T-cell (primary cell): ENCODE measurements at regions not wholly inside any gene's neighbourhood (a gene's known extent, or its start where the extent isn't known, plus 50 kb on each side); places are given as distances from the start of the nearest gene placed in this dataset.

Experiments used
- ATAC-seq, 4 experiments: fragments of 200-7000 bp in 3 of 4; fragments of 150-1000 bp in 1 of 4; cut with Tn5 transposase; replicated peaks in 1 of 4; 1 replicate in 3 of 4; 2 replicates in 1 of 4; pipeline ENCODE4 v1.10.0; 2021; ENCODE audit warnings: moderate library complexity in 3 of 4, mild to moderate bottlenecking in 2 of 4, moderate number of reproducible peaks in 1 of 4
- CTCF ChIA-PET, 2 donors: fragments of 300-600 bp; sonication (Branson Sonifier 250); formaldehyde crosslinking; loops; one replicate each; lab custom pipeline; 2022; ENCODE audit warnings: antibody characterized with exemption in 2 of 2; lab: Charles Lee
- POLR2A ChIA-PET, 2 donors: fragments of 300-600 bp; sonication (Branson Sonifier 250); formaldehyde crosslinking; loops; one replicate each; lab custom pipeline; 2022; ENCODE audit warnings: antibody characterized with exemption in 2 of 2; lab: Charles Lee
- DNase-seq, 35 experiments: peaks; one replicate each; pipeline versions ENCODE4 v3.0.0 to v3.0.0-alpha.2; 2013 to 2023
- H3K27ac ChIP-seq: one replicate; pipeline ENCODE4 v1.5.1; 2013; ENCODE audit warnings: low read length
- H3K27me3 ChIP-seq, 2 experiments: replicated peaks in 1 of 2; 1 replicate in 1 of 2; 2 replicates in 1 of 2; pipeline versions ENCODE4 v1.6.1 to v1.7.0; 2013; ENCODE audit warnings: low read length in 1 of 2, mixed read lengths in 1 of 2; ENCODE audit not compliant: control insufficient read depth in 2 of 2, insufficient read depth in 2 of 2; ENCODE audit errors: extremely low read depth in 1 of 2
- H3K36me3 ChIP-seq, 2 donors: 1 replicate in 1 of 2; 2 replicates in 1 of 2; pipeline versions ENCODE4 v1.6.1 to v1.7.0; 2013; ENCODE audit warnings: low read length in 1 of 2; ENCODE audit not compliant: control insufficient read depth in 2 of 2, insufficient read depth in 1 of 2; ENCODE audit errors: extremely low read depth in 1 of 2
- H3K4me1 ChIP-seq, 2 experiments: 1 replicate in 1 of 2; 2 replicates in 1 of 2; pipeline versions ENCODE4 v1.6.1 to v1.7.0; 2013; ENCODE audit warnings: low read length in 2 of 2, mixed read lengths in 1 of 2; ENCODE audit not compliant: insufficient read depth in 2 of 2, control insufficient read depth in 1 of 2; ENCODE audit errors: extremely low read depth in 1 of 2
- H3K4me3 ChIP-seq, 2 donors: 1 replicate in 1 of 2; 2 replicates in 1 of 2; pipeline versions ENCODE4 v1.5.1 to v1.7.0; 2013; ENCODE audit warnings: mild to moderate bottlenecking in 2 of 2, low read length in 1 of 2, moderate library complexity in 1 of 2; ENCODE audit not compliant: control insufficient read depth in 1 of 2; ENCODE audit errors: extremely low read depth in 1 of 2
- H3K9me3 ChIP-seq: 2 replicates; pipeline ENCODE4 v1.7.0; 2013
- H3K27ac Mint-ChIP-seq, 2 donors: one replicate each; pipeline ENCODE4 v1.8.0; 2020 to 2021; ENCODE audit warnings: mild to moderate bottlenecking in 2 of 2, mixed read lengths in 2 of 2
- H3K27me3 Mint-ChIP-seq, 2 donors: one replicate each; pipeline ENCODE4 v1.8.0; 2021 to 2022; ENCODE audit warnings: mixed read lengths in 2 of 2
- H3K36me3 Mint-ChIP-seq: one replicate; pipeline ENCODE4 v1.8.0; 2021; ENCODE audit warnings: mixed read lengths
- H3K4me1 Mint-ChIP-seq, 3 donors: one replicate each; pipeline ENCODE4 v1.8.0; 2020 to 2022; ENCODE audit warnings: mixed read lengths in 3 of 3, mild to moderate bottlenecking in 1 of 3
- H3K4me3 Mint-ChIP-seq, 3 donors: one replicate each; pipeline ENCODE4 v1.8.0; 2020 to 2022; ENCODE audit warnings: mild to moderate bottlenecking in 3 of 3, mixed read lengths in 3 of 3, moderate library complexity in 3 of 3
- H3K9me3 Mint-ChIP-seq, 3 donors: one replicate each; pipeline ENCODE4 v1.8.0; 2020 to 2022; ENCODE audit warnings: mixed read lengths in 3 of 3
- WGBS: methylation state at CpG from one replicate; pipeline ENCODE4 v1.1.5; 2013; ENCODE audit warnings: missing lambda C conversion rate; ENCODE audit not compliant: insufficient coverage; 5-methylcytosine and 5-hydroxymethylcytosine counted together

DNA sequence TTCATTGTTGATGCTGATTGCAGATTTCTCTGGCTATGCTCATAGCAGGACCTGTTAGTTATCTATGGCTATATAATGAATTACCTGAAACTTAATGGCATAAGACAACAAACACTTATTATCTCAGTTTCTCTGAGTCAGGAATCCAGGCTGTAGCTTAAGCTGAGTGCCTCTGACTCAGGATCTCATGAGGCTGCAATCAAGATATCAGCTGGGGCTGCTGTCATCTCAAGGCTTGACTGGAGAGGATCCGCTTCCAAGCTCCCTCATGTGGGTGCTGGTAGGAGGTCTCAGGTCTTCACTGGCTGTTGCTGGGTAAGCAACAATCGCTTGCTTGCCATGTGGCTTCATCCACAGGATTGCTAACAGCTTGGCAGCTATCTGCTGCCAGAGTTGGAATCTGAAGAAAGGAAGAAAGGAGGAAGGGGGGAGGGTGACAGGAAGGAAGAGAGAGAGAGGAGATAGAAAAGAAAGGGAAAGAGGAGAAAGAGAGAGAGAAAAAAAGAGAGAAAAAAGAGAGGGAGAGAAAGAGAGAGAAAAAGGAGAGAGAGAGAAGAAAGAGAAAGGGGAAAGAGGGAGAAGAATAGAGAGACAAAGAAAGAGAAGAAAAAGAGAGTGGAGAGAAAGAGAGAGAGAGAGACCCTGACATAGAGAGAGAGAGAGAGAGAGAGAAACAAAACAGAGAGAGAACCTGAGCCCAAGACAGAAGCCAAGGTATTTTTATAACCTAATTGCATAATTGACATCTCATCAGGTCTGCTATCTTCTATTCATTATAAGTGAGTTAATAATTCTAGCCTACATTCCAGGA, 579.0 kb upstream of the BTBD3 start:
- H3K27ac Mint-ChIP-seq, result no peak overlapping the region
- ChIA-PET POLR2A (interaction anchor here in 1 of 2 donors (0.7 kb wide), 1 partner anchor 42 kb away, joined by 6 read pairs; no protein-coding TSS in a partner anchor), CTCF (no interaction called here)
- 75% methylated on average over 2 of the region's 2 CpGs for WGBS
- no peak overlapping the region for H3K4me3 ChIP-seq
- H3K4me1 Mint-ChIP-seq, result no peaks in the 10 kb centered on the region
- no peaks in the 10 kb centered on the region for H3K27me3 Mint-ChIP-seq
- no peaks in the 10 kb centered on the region for H3K36me3 Mint-ChIP-seq
- peaks cover 0 to 21% (median 8%) of the 10 kb centered on the region in 3 donors for H3K9me3 Mint-ChIP-seq
- ATAC-seq (no peak), DNase-seq (no peak)
- H3K9me3 ChIP-seq, result no peaks in the 10 kb centered on the region
- no peaks in the 10 kb centered on the region for H3K27me3 ChIP-seq
- H3K27ac ChIP-seq, result no peak overlapping the region
- no peaks in the 10 kb centered on the region for H3K36me3 ChIP-seq
- no peaks in the 10 kb centered on the region for H3K4me1 ChIP-seq
- no peak overlapping the region for H3K4me3 Mint-ChIP-seq

GRCh38 chr20:11344939-11345338, 572.8 kb upstream of the BTBD3 start:
- Mint-ChIP-seq H3K4me3 (no peak overlapping the region), H3K27ac (no peak overlapping the region), H3K4me1 (no peaks in the 10 kb centered on the region), H3K36me3 (no peaks in the 10 kb centered on the region), H3K27me3 (no peaks in the 10 kb centered on the region), H3K9me3 (peaks cover 9 to 21% (median 13%) of the 10 kb centered on the region in 3 donors)
- DNase-seq (no peak), ATAC-seq (no peak)
- H3K4me1 ChIP-seq, result no peaks in the 10 kb centered on the region
- ChIA-PET POLR2A (no interaction called here), CTCF (no interaction called here)
- H3K4me3 ChIP-seq, result no peak overlapping the region
- H3K27me3 ChIP-seq, result no peaks in the 10 kb centered on the region
- no peaks in the 10 kb centered on the region for H3K36me3 ChIP-seq
- H3K9me3 ChIP-seq, result no peaks in the 10 kb centered on the region
- no peak overlapping the region for H3K27ac ChIP-seq

GRCh38 chr20:11347738-11348137, 570.0 kb upstream of the BTBD3 start:
- no peaks in the 10 kb centered on the region for H3K36me3 ChIP-seq
- CTCF ChIA-PET, result no interaction called here
- H3K9me3 Mint-ChIP-seq, result peaks cover 9 to 16% (median 14%) of the 10 kb centered on the region in 3 donors
- POLR2A ChIA-PET, result no interaction called here
- ATAC-seq (no peak), DNase-seq (no peak)
- WGBS, result 77% methylated on average over 3 of the region's 4 CpGs
- H3K27me3 Mint-ChIP-seq, result no peaks in the 10 kb centered on the region
- no peak overlapping the region for H3K27ac Mint-ChIP-seq
- no peaks in the 10 kb centered on the region for H3K27me3 ChIP-seq
- no peaks in the 10 kb centered on the region for H3K9me3 ChIP-seq
- H3K27ac ChIP-seq, result no peak overlapping the region
- H3K4me1 Mint-ChIP-seq, result no peaks in the 10 kb centered on the region
- H3K4me3 ChIP-seq, result no peak overlapping the region
- no peaks in the 10 kb centered on the region for H3K36me3 Mint-ChIP-seq
- H3K4me1 ChIP-seq, result no peaks in the 10 kb centered on the region
- H3K4me3 Mint-ChIP-seq, result no peak overlapping the region

- H3K27ac ChIP-seq, result no peak overlapping the region
- CTCF ChIA-PET, result interaction anchor here in 1 of 2 donors (0.6 kb wide), 1 partner anchor 1732 kb away, joined by 5 read pairs; no protein-coding TSS in a partner anchor
- no peak overlapping the region for H3K4me3 Mint-ChIP-seq
- no peaks in the 10 kb centered on the region for H3K36me3 ChIP-seq
- no peaks in the 10 kb centered on the region for H3K4me1 Mint-ChIP-seq
- POLR2A ChIA-PET, result no interaction called here
- ATAC-seq (no peak), DNase-seq (no peak)
- H3K4me3 ChIP-seq, result no peak overlapping the region
- no peaks in the 10 kb centered on the region for H3K4me1 ChIP-seq
- peaks cover 9 to 18% (median 14%) of the 10 kb centered on the region in 3 donors for H3K9me3 Mint-ChIP-seq
- no peaks in the 10 kb centered on the region for H3K27me3 Mint-ChIP-seq
- H3K27me3 ChIP-seq, result no peaks in the 10 kb centered on the region
- no peaks in the 10 kb centered on the region for H3K9me3 ChIP-seq
- H3K27ac Mint-ChIP-seq, result no peak overlapping the region
- WGBS, result 93% methylated on average over 3 of the region's 7 CpGs
- H3K36me3 Mint-ChIP-seq, result no peaks in the 10 kb centered on the region
Observed at GRCh38 chr20:11350126-11351005, 567.3 kb upstream of the BTBD3 start.

DNA sequence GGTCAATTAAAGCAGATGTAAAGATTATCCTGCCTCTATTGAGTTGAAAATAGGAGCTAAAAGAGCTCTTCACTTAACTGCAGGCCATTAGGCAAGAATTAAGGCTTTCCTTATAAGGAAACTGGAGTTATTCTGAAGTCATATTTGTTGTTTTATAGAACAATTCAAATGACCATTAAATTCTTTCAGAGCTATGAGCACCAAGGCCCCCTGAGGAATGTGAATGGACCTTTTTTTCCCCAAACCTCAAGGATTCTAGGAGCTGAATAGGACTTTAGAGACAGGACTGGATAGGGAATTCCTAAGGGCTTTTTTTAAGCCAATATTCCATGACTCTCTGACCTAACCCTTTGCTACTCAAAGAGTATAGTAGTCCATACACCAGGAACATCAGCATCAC, 565.7 kb upstream of the BTBD3 start:
- no peaks in the 10 kb centered on the region for H3K4me1 Mint-ChIP-seq
- no peak for DNase-seq
- Histone ChIP-seq H3K4me1 (no peaks in the 10 kb centered on the region), H3K36me3 (no peaks in the 10 kb centered on the region), H3K9me3 (no peaks in the 10 kb centered on the region), H3K27ac (no peak overlapping the region), H3K4me3 (no peak overlapping the region), H3K27me3 (no peaks in the 10 kb centered on the region)
- CTCF ChIA-PET, result no interaction called here
- H3K36me3 Mint-ChIP-seq, result no peaks in the 10 kb centered on the region
- H3K4me3 Mint-ChIP-seq, result no peak overlapping the region
- ATAC-seq, result no peak
- H3K27me3 Mint-ChIP-seq, result no peaks in the 10 kb centered on the region
- H3K9me3 Mint-ChIP-seq, result peaks cover 4 to 16% (median 10%) of the 10 kb centered on the region in 3 donors
- no peak overlapping the region for H3K27ac Mint-ChIP-seq
- POLR2A ChIA-PET, result no interaction called here

DNA sequence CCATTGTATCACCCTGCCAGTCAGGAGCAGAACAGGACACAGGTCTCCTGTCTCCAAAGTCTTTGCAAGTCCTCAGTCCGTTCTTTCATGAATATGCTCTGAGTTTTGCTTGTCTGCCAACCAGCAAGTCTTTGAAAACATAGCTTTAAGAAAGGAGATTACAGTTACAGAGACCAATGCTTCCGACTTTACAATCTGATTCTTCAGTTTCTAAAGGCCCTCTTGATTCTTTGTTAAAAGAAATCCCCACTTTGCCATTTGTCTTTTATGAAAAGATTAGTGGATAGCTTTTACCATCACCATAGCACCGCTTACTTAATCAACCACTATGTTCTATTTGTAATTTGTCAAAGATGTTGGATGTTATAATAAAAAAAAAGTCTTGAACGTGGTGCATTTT, 562.8 kb upstream of the BTBD3 start:
- ChIA-PET POLR2A (no interaction called here), CTCF (no interaction called here)
- no peaks in the 10 kb centered on the region for H3K36me3 Mint-ChIP-seq
- peaks cover 0 to 16% (median 6%) of the 10 kb centered on the region in 3 donors for H3K9me3 Mint-ChIP-seq
- no peaks in the 10 kb centered on the region for H3K27me3 Mint-ChIP-seq
- no peak overlapping the region for H3K4me3 ChIP-seq
- no peak overlapping the region for H3K27ac ChIP-seq
- H3K36me3 ChIP-seq, result no peaks in the 10 kb centered on the region
- H3K9me3 ChIP-seq, result no peaks in the 10 kb centered on the region
- H3K4me1 ChIP-seq, result no peaks in the 10 kb centered on the region
- no peaks in the 10 kb centered on the region for H3K27me3 ChIP-seq
- H3K4me3 Mint-ChIP-seq, result no peak overlapping the region
- ATAC-seq (no peak), DNase-seq (no peak)
- H3K27ac Mint-ChIP-seq, result no peak overlapping the region
- WGBS, result 43% methylated on average over 1 of the region's 4 CpGs
- H3K4me1 Mint-ChIP-seq, result no peaks in the 10 kb centered on the region
